GM19372 (cell line): ENCODE measurements at regions not wholly inside any gene's neighbourhood (a gene's known extent, or its start where the extent isn't known, plus 50 kb on each side); places are given as distances from the start of the nearest gene placed in this dataset.

Experiments used
- ATAC-seq: cut with Tn5 transposase; IDR thresholded peaks from one replicate; pipeline ENCODE4 v1.9.1; 2021; ENCODE audit warnings: mild to moderate bottlenecking, low read depth, moderate library complexity; ENCODE audit not compliant: unreplicated experiment

GRCh38 chr1:209444961-209445360 is 138.6 kb upstream of the CAMK1G start:
- no peak for ATAC-seq

- no peak for ATAC-seq
Observed at GRCh38 chr1:209445576-209445975, 137.9 kb upstream of the CAMK1G start.

GRCh38 chr1:209446356-209446755 is 137.2 kb upstream of the CAMK1G start:
- ATAC-seq, result no peak

- ATAC-seq, result no peak
Observed at GRCh38 chr1:209454340-209454994, 129.0 kb upstream of the CAMK1G start.

- no peak for ATAC-seq
Observed at GRCh38 chr1:209455145-209455544, 128.4 kb upstream of the CAMK1G start.

- no peak for ATAC-seq
Observed at GRCh38 chr1:209455661-209456358, 127.7 kb upstream of the CAMK1G start.

- ATAC-seq, result no peak
Observed at GRCh38 chr1:209456878-209457277, 126.6 kb upstream of the CAMK1G start.

GRCh38 chr1:209457401-209458125 is 126.0 kb upstream of the CAMK1G start:
- no peak for ATAC-seq

GRCh38 chr1:209458921-209459320 is 124.6 kb upstream of the CAMK1G start:
- no peak for ATAC-seq

- ATAC-seq, result no peak
Observed at GRCh38 chr1:209461168-209461567, 122.3 kb upstream of the CAMK1G start.

- no peak for ATAC-seq
Observed at GRCh38 chr1:209462433-209462832, 121.1 kb upstream of the CAMK1G start.

GRCh38 chr1:209463441-209463840 is 120.1 kb upstream of the CAMK1G start:
- no peak for ATAC-seq

GRCh38 chr1:209473025-209473424 is 110.5 kb upstream of the CAMK1G start:
- no peak for ATAC-seq

GRCh38 chr1:209480345-209480744 is 103.2 kb upstream of the CAMK1G start:
- no peak for ATAC-seq

GRCh38 chr1:209483691-209484090 is 99.8 kb upstream of the CAMK1G start:
- ATAC-seq, result no peak

GRCh38 chr1:209484429-209484828 is 99.1 kb upstream of the CAMK1G start:
- ATAC-seq, result no peak

- no peak for ATAC-seq
Observed at GRCh38 chr1:209485167-209485566, 98.3 kb upstream of the CAMK1G start.

GRCh38 chr1:209485751-209486150 is 97.8 kb upstream of the CAMK1G start:
- ATAC-seq, result no peak

- no peak for ATAC-seq
Observed at GRCh38 chr1:209486861-209487593, 96.5 kb upstream of the CAMK1G start.

GRCh38 chr1:209490013-209490412 is 93.5 kb upstream of the CAMK1G start:
- no peak for ATAC-seq

- no peak for ATAC-seq
Observed at GRCh38 chr1:209491031-209491430, 92.5 kb upstream of the CAMK1G start.
